ENCODE measurements at regions not wholly inside any gene's neighbourhood (a gene's known extent, or its start where the extent isn't known, plus 50 kb on each side); places are given as distances from the start of the nearest gene placed in this dataset.

- TF ChIP-seq, protein P1, sequence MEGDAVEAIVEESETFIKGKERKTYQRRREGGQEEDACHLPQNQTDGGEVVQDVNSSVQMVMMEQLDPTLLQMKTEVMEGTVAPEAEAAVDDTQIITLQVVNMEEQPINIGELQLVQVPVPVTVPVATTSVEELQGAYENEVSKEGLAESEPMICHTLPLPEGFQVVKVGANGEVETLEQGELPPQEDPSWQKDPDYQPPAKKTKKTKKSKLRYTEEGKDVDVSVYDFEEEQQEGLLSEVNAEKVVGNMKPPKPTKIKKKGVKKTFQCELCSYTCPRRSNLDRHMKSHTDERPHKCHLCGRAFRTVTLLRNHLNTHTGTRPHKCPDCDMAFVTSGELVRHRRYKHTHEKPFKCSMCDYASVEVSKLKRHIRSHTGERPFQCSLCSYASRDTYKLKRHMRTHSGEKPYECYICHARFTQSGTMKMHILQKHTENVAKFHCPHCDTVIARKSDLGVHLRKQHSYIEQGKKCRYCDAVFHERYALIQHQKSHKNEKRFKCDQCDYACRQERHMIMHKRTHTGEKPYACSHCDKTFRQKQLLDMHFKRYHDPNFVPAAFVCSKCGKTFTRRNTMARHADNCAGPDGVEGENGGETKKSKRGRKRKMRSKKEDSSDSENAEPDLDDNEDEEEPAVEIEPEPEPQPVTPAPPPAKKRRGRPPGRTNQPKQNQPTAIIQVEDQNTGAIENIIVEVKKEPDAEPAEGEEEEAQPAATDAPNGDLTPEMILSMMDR (IDR thresholded peaks at IDR 0.05): no peak
- no peak for TF ChIP-seq POLR2A (IDR thresholded peaks at IDR 0.05)
Observed at GRCh38 chr4:162350331-162350730, 186.5 kb upstream of the FSTL5 start.
